Sigmoid colon (tissue), 6 donors: ENCODE measurements at regions not wholly inside any gene's neighbourhood (a gene's known extent, or its start where the extent isn't known, plus 50 kb on each side); places are given as distances from the start of the nearest gene placed in this dataset.
A peak's percentile ranks its signal among the peaks of the same experiment; 100 is the strongest.
"Not testable (repeated sequence)": the region's sequence is repeated elsewhere in the genome, so short reads cannot be mapped to it uniquely, and the experiment has no call there.

Experiments used
- DNase-seq: peaks from one replicate; pipeline ENCODE4 v3.0.0-alpha.2; 2019
- H3K27ac ChIP-seq, 4 donors: fragments of 200-600 bp; sonication (generic); one replicate each; pipeline ENCODE4 v1.5.1; 2016 to 2019; ENCODE audit warnings: mild to moderate bottlenecking in 1 of 4
- H3K27me3 ChIP-seq, 3 donors: fragments of 200-600 bp; sonication (generic); one replicate each; pipeline ENCODE4 v1.5.1; 2019; ENCODE audit warnings: mild to moderate bottlenecking in 1 of 3
- H3K36me3 ChIP-seq, 4 donors: fragments of 200-600 bp; sonication (generic); one replicate each; pipeline ENCODE4 v1.5.1; 2016 to 2019
- H3K4me1 ChIP-seq, 4 donors: fragments of 200-600 bp; sonication (generic); one replicate each; pipeline ENCODE4 v1.5.1; 2017 to 2019
- H3K4me3 ChIP-seq, 4 donors: fragments of 200-600 bp; sonication (generic); one replicate each; pipeline ENCODE4 v1.5.1; 2017 to 2019; ENCODE audit warnings: mild to moderate bottlenecking in 2 of 4, moderate library complexity in 1 of 4
- H3K9me3 ChIP-seq, 4 donors: fragments of 200-600 bp in 3 of 4; sonication (generic) in 3 of 4; one replicate each; pipeline versions ENCODE4 v1.5.1 to v1.6.1; 2013 to 2019
- CTCF ChIP-seq, 4 experiments: fragments of 450-650 bp in 3 of 4; fragments of 200-600 bp in 1 of 4; IDR thresholded peaks; one replicate each; pipeline ENCODE4 v1.5.1; 2016 to 2019; ENCODE audit warnings: antibody characterized with exemption in 4 of 4, mild to moderate bottlenecking in 3 of 4, moderate library complexity in 2 of 4
- EP300 ChIP-seq, 4 donors: sonication (generic); formaldehyde crosslinking; IDR thresholded peaks; one replicate each; pipeline ENCODE4 v1.6.1; 2017; ENCODE audit warnings: antibody characterized with exemption in 4 of 4
- POLR2A ChIP-seq, 2 donors: fragments of 450-650 bp; IDR thresholded peaks; one replicate each; pipeline ENCODE4 v1.6.1; 2016; ENCODE audit warnings: antibody characterized with exemption in 2 of 2, mild to moderate bottlenecking in 2 of 2, moderate library complexity in 2 of 2
- POLR2AphosphoS5 ChIP-seq, 4 donors: sonication (generic); formaldehyde crosslinking; IDR thresholded peaks; one replicate each; pipeline ENCODE4 v1.6.1; 2017; ENCODE audit warnings: antibody characterized with exemption in 4 of 4
- WGBS, 2 donors: extraction: QIAGEN DNeasy Blood & Tissue Kit; methylation state at CpG; one replicate each; pipeline ENCODE4 v1.1.7; 2013; 5-methylcytosine and 5-hydroxymethylcytosine counted together
- intact Hi-C: fragments of 100-400 bp; cut with DNase I; formaldehyde crosslinking; loops from one replicate; pipeline ENCODE4 v1.15.1; 2023
- donor health status: healthy with polysubstance abuse.
- donor health status: healthy.

GRCh38 chr4:118410138-118410537 is 57.3 kb upstream of the PRSS12 start:
- H3K36me3 ChIP-seq: no peaks in the 10 kb centered on the region
- WGBS, 2 donors: 87% methylated on average over 3 of the region's 3 CpGs
- no peak for DNase-seq
- intact Hi-C loops: no loop called here
- no peak overlapping the region for H3K4me3 ChIP-seq
- no peak overlapping the region for H3K27ac ChIP-seq
- no peaks in the 10 kb centered on the region for H3K27me3 ChIP-seq
- TF ChIP-seq POLR2A (IDR thresholded peaks at IDR 0.05) (no peak), POLR2AphosphoS5 (IDR thresholded peaks at IDR 0.05) (no peak), EP300 (IDR thresholded peaks at IDR 0.05) (no peak), CTCF (IDR thresholded peaks at IDR 0.05) (no peak)
- no peaks in the 10 kb centered on the region for H3K4me1 ChIP-seq
- no peaks in the 10 kb centered on the region for H3K9me3 ChIP-seq

- H3K4me1 ChIP-seq: no peaks in the 10 kb centered on the region
- no peaks in the 10 kb centered on the region for H3K36me3 ChIP-seq
- H3K27ac ChIP-seq: no peak overlapping the region
- H3K4me3 ChIP-seq: no peak overlapping the region
- H3K9me3 ChIP-seq: no peaks in the 10 kb centered on the region
- no peak for DNase-seq
- TF ChIP-seq EP300 (IDR thresholded peaks at IDR 0.05): no peak
- TF ChIP-seq POLR2A (IDR thresholded peaks at IDR 0.05): no peak
- TF ChIP-seq CTCF (IDR thresholded peaks at IDR 0.05): no peak
- TF ChIP-seq POLR2AphosphoS5 (IDR thresholded peaks at IDR 0.05): no peak
- intact Hi-C loops: no loop called here
- H3K27me3 ChIP-seq: no peaks in the 10 kb centered on the region
These were observed 64.5 kb upstream of the PRSS12 start for GRCh38 chr4:118417325-118417724.

GRCh38 chr4:118417800-118418199 is 65.0 kb upstream of the PRSS12 start:
- DNase-seq, intact Hi-C loops, H3K36me3 ChIP-seq, H3K4me1 ChIP-seq, H3K27ac ChIP-seq, H3K4me3 ChIP-seq, H3K27me3 ChIP-seq, H3K9me3 ChIP-seq: not testable (repeated sequence)
- 94% methylated on average over 5 of the region's 5 CpGs for WGBS, 2 donors

- H3K4me1 ChIP-seq, H3K36me3 ChIP-seq, H3K4me3 ChIP-seq, H3K9me3 ChIP-seq, intact Hi-C loops, DNase-seq, H3K27ac ChIP-seq, H3K27me3 ChIP-seq: not testable (repeated sequence)
- 84 to 89% methylated on average over 2 of the region's 2 CpGs for WGBS, 2 donors
These were observed 65.6 kb upstream of the PRSS12 start for GRCh38 chr4:118418396-118418795.

- DNase-seq, H3K36me3 ChIP-seq, H3K27me3 ChIP-seq, H3K4me1 ChIP-seq, H3K4me3 ChIP-seq, H3K27ac ChIP-seq, H3K9me3 ChIP-seq, intact Hi-C loops: not testable (repeated sequence)
- 16 to 58% methylated on average over 7 of the region's 7 CpGs for WGBS, 2 donors
These were observed 66.8 kb upstream of the PRSS12 start for GRCh38 chr4:118419626-118420025.

- H3K27ac ChIP-seq, H3K27me3 ChIP-seq, H3K4me1 ChIP-seq, H3K9me3 ChIP-seq, intact Hi-C loops, DNase-seq, H3K36me3 ChIP-seq, H3K4me3 ChIP-seq: not testable (repeated sequence)
- 3 to 5% methylated on average over 5 of the region's 5 CpGs for WGBS, 2 donors
- peak; percentile 24 to 62 (median 47) for TF ChIP-seq CTCF (IDR thresholded peaks at IDR 0.05)
These were observed 71.3 kb upstream of the PRSS12 start for GRCh38 chr4:118424062-118424461.

GRCh38 chr4:118428881-118429280 is 76.1 kb upstream of the PRSS12 start:
- H3K9me3 ChIP-seq, intact Hi-C loops, H3K27me3 ChIP-seq, DNase-seq, H3K4me1 ChIP-seq, H3K27ac ChIP-seq, H3K4me3 ChIP-seq, H3K36me3 ChIP-seq: not testable (repeated sequence)
- WGBS, 2 donors: no CpG with 5 or more reads among the region's 1 CpG

GRCh38 chr4:118432359-118432758 is 79.6 kb upstream of the PRSS12 start:
- WGBS, 2 donors: 73 to 88% methylated on average over 3 to 5 of the region's 5 CpGs
- H3K4me3 ChIP-seq, DNase-seq, H3K9me3 ChIP-seq, H3K27ac ChIP-seq, H3K4me1 ChIP-seq, H3K36me3 ChIP-seq, H3K27me3 ChIP-seq, intact Hi-C loops: not testable (repeated sequence)

GRCh38 chr4:118433612-118434375 is 81.0 kb upstream of the PRSS12 start:
- WGBS, 2 donors: 49 to 68% methylated on average over 5 of the region's 5 CpGs
- DNase-seq, intact Hi-C loops, H3K4me1 ChIP-seq, H3K9me3 ChIP-seq, H3K4me3 ChIP-seq, H3K36me3 ChIP-seq, H3K27me3 ChIP-seq: not testable (repeated sequence)
- H3K27ac ChIP-seq: peak overlapping the region in 1 of 4 donors; percentile 39

GRCh38 chr4:118435415-118435814 is 82.6 kb upstream of the PRSS12 start:
- H3K9me3 ChIP-seq, H3K27ac ChIP-seq, intact Hi-C loops: not testable (repeated sequence)

More at GRCh38 chr4:118435415-118435814, 82.6 kb upstream of the PRSS12 start:
- not testable (repeated sequence) for H3K4me1 ChIP-seq, DNase-seq, H3K36me3 ChIP-seq, H3K4me3 ChIP-seq, H3K27me3 ChIP-seq
- 90 to 92% methylated on average over 3 of the region's 3 CpGs for WGBS, 2 donors
